HG03039 (cell line): ENCODE measurements at regions not wholly inside any gene's neighbourhood (a gene's known extent, or its start where the extent isn't known, plus 50 kb on each side); places are given as distances from the start of the nearest gene placed in this dataset.
"Not testable (repeated sequence)": the region's sequence is repeated elsewhere in the genome, so short reads cannot be mapped to it uniquely, and the experiment has no call there.

Source experiments
- ATAC-seq: cut with Tn5 transposase; IDR thresholded peaks from one replicate; pipeline ENCODE4 v1.9.1; 2021; ENCODE audit warnings: mild to moderate bottlenecking, moderate library complexity; ENCODE audit not compliant: unreplicated experiment

DNA sequence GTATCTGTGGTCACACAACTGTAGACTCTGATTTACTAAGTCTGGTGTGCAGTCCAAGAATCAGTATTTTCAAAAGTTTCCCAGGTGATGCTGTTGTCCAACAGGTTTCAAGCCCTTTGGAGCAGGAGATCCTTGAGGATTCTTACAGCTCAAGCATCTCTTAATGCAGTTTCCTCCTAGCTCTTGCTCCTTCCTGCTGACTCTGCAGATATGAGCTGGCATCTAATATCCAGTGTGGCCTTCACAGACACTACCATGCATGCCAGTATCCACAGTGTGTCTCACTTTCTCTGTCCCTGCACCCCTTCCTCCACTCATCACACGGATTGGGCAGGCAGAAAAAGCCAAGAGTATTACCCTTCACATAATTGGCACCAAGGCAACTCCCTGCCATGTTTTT is 182.2 kb upstream of the TNC start:
- no peak for ATAC-seq

- ATAC-seq = no peak
Observed at GRCh38 chr9:115300874-115301273, 182.9 kb upstream of the TNC start.

- no peak for ATAC-seq
Observed at GRCh38 chr9:115301581-115301980, 183.6 kb upstream of the TNC start.

- no peak for ATAC-seq
Observed at GRCh38 chr9:115305543-115305942, 187.6 kb upstream of the TNC start.

DNA sequence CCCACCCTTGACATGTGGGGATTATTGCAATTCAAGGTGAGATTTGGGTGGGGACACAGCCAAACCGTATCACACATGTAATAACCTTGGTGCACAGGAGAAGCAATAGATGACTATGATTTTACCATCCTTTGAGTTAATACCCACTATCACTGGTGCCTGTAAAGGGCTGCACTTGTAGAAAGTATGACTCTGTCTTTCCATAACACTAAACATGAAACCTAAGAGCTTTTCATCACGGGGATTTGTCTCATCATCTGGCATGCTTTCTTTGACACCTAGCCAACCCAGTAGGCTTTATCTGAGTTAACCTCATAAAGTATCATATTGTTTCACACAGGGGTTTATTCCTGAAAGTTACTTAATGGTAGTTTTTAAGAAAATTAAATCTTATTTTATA is 188.9 kb upstream of the TNC start:
- ATAC-seq = no peak

DNA sequence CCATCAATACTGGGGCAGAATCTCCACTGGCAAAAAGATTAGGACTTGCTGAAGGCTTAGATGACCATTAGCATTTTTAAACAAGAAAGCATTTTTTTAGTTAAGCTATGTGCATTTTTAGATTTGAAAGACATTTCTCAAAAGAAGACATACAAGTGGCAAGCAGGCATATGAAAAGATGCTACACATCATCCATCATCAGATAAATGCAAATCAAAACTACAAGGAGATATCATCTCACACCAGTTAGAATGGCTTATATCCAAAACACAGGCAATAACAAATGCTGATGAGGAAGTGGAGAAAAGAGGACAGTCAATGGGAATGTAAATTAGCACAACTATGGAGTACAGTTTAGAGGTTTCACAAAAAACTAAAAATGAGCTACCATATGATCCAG is 195.6 kb upstream of the TNC start:
- ATAC-seq = no peak

DNA sequence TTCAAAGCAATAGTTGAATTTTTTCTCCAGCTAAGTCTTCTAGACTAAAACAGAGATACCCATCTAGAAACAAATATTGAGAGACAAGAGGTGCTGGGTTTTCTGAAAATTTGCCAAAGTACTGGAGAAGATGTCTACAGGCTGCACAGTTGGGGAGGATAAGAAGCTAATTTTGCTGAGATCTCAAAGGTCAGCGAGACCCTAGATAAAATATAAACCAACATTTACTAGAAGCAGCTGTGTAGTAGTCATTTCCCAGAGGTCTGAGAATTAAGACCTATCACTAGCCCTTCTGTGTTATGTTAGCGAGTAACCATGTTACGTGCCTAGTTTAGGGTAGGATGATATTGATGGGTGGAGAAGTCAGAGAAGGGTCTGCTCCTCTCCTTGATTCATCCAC is 208.5 kb upstream of the TNC start:
- ATAC-seq = no peak

- ATAC-seq = no peak
Observed at GRCh38 chr9:115327436-115328122, 209.6 kb upstream of the TNC start.

DNA sequence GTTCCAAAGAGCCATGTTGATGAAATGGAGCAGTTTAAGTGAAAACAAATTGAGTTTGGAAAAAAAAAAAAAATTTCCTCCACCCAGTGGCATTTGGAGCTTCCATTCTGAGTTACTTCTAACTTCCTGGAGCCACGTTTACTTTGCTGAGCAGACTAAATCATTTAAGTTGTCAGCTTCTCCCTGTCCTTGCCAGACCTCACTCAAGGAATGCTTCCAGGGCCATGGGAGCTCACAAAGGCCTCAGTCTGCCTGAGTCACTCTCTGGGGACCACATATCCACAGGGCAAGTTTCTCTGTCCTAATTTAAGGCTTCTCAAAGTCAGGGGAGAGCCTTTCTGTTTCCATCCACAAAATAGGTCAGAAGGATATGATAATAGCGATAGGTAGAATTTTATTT is 210.3 kb upstream of the TNC start:
- no peak for ATAC-seq

DNA sequence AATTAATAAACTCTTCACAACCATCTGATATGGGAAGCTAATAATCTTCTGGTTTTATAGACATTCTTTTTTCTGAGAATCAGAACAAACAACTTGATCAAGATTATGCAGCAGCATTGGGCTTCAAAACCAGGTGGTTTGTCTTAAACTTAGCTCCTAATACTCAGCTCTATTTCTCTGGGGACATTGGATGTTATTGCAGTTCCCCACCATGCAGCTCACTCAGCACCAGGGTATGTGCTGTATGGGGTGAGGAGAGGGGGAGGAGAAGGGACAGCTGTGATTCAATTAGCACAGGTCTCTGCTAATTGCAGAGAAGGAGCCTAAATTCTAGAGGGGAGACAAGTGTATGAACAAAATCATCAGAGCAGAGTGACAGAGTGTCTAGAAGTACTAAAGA is 210.7 kb upstream of the TNC start:
- ATAC-seq = no peak

DNA sequence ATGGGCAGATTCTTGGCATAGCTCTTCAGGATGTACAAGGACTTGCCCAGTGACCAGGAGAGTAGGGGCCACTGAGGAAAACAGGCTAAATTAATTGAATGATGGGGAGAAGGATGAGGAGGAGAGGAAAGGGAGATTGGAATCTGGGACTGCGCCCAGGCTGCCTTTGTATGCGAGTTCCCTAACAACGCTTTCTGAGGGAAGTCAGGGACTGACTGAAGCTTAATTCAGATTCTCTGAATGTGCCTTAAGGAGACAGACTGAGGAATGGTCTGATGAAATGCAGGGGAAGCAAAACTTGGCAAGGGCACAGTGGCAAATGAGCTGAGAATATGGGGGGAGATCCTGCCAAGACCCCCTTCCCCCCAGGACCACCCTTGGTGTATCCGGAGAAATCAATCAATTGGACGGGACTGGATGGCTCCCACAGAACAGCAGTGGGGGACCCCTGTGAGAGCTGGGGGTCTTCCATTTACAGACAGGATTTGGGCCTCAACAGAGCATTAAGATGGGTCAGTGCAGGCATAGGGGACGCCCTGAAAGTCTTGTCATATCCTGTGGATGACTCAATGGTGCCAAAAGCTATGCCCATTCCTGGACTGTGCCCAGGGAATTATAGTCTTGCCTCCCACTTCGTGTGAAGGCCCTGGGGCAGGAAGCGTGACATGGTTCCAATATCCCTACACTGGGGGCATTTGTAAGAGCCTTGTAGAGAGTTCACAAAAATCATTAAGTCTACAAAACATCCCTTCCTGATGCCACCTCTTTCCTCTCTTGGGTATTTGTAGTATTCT is 215.5 kb upstream of the TNC start:
- no peak for ATAC-seq

- no peak for ATAC-seq
Observed at GRCh38 chr9:115335439-115335838, 217.5 kb upstream of the TNC start.

DNA sequence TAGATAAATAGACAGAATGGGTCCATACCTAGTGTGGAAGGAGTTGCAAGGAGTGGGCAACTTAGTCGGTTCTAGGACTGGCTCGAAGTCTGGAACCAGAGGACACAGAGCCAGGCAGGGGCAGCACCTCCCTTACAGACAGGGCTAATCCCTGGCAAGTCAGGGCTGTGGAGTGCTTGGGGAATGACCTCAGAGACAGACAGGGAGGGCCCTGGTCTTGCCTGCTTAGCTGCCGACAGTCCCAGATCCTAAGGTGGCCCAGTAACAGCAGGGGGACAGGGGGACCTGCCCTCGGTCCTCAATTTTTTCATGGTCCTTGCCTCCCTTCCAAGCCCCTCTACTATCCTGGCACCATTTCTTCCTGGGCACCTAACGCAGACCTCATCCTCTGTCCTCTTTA is 222.4 kb upstream of the TNC start:
- no peak for ATAC-seq

DNA sequence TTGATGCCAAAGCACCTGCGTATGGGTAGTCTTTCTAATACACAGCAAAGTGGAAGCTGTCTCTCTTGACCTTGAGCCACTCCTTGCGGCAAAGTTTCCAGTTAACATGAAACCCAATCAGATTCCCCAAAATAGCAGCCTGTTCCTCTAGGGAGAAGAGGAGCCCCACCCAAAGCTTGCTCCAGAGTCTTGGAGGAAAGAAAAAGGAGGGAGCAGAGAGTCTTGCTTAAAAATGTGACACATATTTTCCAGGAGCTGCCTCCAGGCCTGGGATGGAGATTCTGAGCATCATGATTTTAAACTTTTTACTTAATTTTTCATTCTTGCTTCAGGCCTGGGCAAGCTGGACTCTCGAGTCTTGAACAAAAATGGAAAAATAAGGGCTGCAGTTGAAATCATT is 223.5 kb upstream of the TNC start:
- ATAC-seq = no peak

DNA sequence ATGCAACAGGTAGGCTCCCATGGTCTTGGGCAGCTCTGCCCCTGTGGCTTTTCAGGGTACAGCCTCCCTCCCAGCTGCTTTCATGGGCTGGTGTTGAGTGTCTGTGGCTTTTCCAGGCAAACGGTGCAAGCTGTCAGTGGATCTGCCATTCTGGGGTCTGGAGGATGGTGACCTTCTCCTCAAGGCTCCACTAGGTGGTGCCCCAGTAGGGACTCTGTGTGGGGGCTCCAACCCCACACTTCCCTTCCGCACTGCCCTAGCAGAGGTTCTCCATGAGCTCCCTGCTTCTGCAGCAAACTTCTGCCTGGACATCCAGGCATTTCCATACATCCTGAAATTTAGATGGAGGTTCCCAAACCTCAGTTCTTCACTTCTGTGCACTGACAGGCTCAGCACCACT is 229.8 kb upstream of the TNC start:
- not testable (repeated sequence) for ATAC-seq

- ATAC-seq = not testable (repeated sequence)
Observed at GRCh38 chr9:115348936-115349335, 231.0 kb upstream of the TNC start.

GRCh38 chr9:115349542-115349941 is 231.6 kb upstream of the TNC start:
- ATAC-seq = no peak

DNA sequence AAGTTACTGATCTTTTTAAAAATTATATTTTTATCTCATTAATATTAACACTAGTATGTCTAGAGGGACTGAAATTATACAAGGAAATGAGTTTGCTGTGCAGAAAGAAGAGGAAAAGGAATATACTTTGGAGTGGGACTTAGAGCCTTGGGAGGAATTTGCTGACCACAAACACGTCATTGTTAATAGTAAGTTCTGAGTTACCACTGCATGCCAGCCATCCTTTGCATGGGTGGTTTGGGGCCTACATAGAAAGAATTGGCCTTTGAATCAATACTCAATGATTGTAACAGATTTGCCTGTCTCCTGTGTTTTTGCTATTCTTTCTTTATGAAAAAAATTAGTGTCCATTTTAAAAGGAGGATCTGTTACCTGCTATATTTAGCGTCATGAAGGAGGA is 232.6 kb upstream of the TNC start:
- ATAC-seq = no peak

- ATAC-seq = no peak
Observed at GRCh38 chr9:115353681-115354080, 235.7 kb upstream of the TNC start.

DNA sequence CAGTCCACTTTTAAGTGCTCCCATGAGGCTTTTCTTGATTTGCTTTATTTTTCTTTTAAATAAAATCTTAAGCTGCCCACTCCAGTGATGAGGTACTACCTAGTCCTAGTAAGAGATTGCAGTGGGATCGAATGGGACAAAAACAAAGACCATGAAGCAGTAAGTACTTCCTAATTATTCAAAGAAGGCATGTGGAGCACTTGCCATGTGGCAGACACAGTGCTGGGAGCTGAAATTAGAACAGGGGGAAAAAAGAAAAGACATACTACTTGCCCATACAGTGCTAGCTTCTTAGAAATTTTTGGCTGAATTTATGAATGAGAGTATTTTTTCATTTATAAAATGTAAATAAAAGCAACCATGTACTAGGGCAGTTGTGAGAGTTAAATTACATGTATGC is 239.9 kb upstream of the TNC start:
- no peak for ATAC-seq

DNA sequence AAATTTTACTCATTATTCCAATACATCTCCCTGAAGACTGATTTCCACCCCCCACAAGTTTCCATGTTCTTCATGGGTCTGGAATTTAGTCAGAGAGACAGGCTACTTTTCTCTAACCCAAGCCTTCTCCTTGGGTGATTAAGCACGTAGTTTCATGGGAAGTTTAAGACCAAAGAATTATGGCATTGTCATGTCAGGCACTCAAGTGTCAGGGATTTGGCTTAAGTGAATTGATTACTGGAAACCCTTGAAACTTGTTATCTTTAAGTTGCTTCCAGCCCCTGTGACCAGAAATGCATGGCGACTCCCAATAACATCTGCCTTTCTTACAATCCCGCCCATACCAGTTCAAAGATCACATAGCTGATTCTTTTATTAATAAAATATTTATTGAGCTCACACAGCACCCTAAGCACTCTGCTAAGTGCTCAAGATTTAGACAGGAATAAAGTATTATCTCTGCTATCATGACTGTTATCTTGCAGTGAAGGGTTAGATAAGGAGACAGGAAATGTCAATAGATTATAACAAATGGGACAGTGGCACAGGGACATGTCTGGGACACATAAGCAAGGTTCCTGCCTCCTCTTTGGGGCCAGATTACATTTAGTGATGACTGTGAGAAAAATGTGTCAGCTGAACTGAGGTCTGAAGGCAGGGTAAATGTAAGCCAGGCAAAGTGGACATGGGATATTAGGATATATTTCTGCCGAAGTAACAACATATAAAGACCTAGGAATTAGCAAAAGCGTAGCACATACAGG is 241.2 kb upstream of the TNC start:
- no peak for ATAC-seq

- ATAC-seq = no peak
Observed at GRCh38 chr9:115360122-115360521, 242.2 kb upstream of the TNC start.
